Colonic mucosa (tissue), 4 donors: ENCODE measurements at regions not wholly inside any gene's neighbourhood (a gene's known extent, or its start where the extent isn't known, plus 50 kb on each side); places are given as distances from the start of the nearest gene placed in this dataset.

Experiments used
- DNase-seq: peaks from one replicate; pipeline ENCODE4 v3.0.0-alpha.2; 2020
- H3K27ac ChIP-seq: fragments of 200-600 bp; one replicate; pipeline ENCODE4 v1.8.0; 2021
- H3K27me3 ChIP-seq: fragments of 200-600 bp; one replicate; pipeline ENCODE4 v1.8.0; 2021
- H3K36me3 ChIP-seq: fragments of 200-600 bp; one replicate; pipeline ENCODE4 v1.8.0; 2021
- H3K4me1 ChIP-seq: fragments of 200-600 bp; one replicate; pipeline ENCODE4 v1.8.0; 2021; ENCODE audit warnings: mild to moderate bottlenecking
- H3K4me3 ChIP-seq: fragments of 200-600 bp; one replicate; pipeline ENCODE4 v1.8.0; 2021
- H3K9ac ChIP-seq, 2 donors: one replicate each; pipeline ENCODE4 v1.7.0; 2013; ENCODE audit warnings: control low read depth in 2 of 2, low read depth in 2 of 2, low read length in 2 of 2
- H3K9me3 ChIP-seq: fragments of 200-600 bp; one replicate; pipeline ENCODE4 v1.8.0; 2021
- CTCF ChIP-seq: fragments of 200-600 bp; IDR thresholded peaks from one replicate; pipeline ENCODE4 v1.8.0; 2022; ENCODE audit warnings: antibody characterized with exemption, mild to moderate bottlenecking
- intact Hi-C: fragments of 100-400 bp; cut with DNase I; formaldehyde crosslinking; loops from one replicate; pipeline ENCODE4 v1.14.1; 2022
- donor health status: healthy.
- donor health status: DM: no; HTN: no; CAD: no.
- donor health status: DM: no; HTN: no; CAD: no.

DNA sequence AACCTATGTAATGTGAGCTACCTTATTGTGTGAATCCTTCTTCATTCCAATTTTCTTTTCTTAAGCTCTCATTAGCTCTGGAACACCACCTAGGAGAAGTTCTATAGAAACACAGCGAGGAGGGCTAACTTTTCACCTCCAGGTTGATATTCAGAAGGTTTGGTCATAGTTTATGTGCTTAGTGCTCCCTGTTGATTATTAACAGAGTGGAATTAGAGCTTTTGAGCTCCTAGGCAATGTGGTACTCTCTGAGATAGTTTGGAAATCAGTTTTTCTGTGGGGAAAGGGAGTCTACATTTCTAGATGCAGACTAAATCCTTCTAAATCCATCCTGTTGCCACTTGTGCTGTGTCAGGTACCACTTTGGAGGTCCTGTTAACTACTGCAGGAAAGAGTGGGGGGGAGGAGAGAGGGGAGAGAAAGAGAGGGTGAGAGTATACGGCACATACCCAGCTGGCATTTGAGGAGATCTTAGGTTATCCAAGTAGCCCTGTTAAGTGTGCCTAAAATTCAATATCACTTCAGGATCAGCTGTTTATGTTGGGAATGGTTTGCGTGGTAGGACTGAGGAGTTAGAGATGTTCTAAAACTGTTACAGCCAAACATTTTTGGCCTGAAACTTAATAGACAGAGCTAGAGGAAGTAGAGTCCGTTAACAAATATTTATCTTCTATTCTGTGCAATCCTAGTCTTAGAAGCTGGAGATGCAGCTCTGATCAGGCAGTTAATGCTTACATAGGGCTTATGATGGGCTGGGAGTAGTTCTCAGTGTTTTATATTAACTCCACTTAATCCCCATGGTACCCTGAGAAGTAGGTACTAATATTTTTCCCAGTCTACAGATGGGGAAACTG is 117.5 kb upstream of the PROK2 start:
- no peak overlapping the region for H3K4me3 ChIP-seq
- DNase-seq, result no peak
- no peaks in the 10 kb centered on the region for H3K9me3 ChIP-seq
- no peak overlapping the region for H3K9ac ChIP-seq
- H3K4me1 ChIP-seq, result no peaks in the 10 kb centered on the region
- H3K36me3 ChIP-seq, result no peaks in the 10 kb centered on the region
- intact Hi-C loops, result no loop called here
- H3K27ac ChIP-seq, result no peak overlapping the region
- no peaks in the 10 kb centered on the region for H3K27me3 ChIP-seq
- no peak for TF ChIP-seq CTCF

- no peaks in the 10 kb centered on the region for H3K4me1 ChIP-seq
- H3K9me3 ChIP-seq, result no peaks in the 10 kb centered on the region
- no peak overlapping the region for H3K9ac ChIP-seq
- DNase-seq, result no peak
- H3K4me3 ChIP-seq, result no peak overlapping the region
- intact Hi-C loops, result no loop called here
- no peak overlapping the region for H3K27ac ChIP-seq
- no peaks in the 10 kb centered on the region for H3K36me3 ChIP-seq
- TF ChIP-seq CTCF, result no peak
- no peaks in the 10 kb centered on the region for H3K27me3 ChIP-seq
Observed at GRCh38 chr3:71901645-71902044, 116.7 kb upstream of the PROK2 start.

DNA sequence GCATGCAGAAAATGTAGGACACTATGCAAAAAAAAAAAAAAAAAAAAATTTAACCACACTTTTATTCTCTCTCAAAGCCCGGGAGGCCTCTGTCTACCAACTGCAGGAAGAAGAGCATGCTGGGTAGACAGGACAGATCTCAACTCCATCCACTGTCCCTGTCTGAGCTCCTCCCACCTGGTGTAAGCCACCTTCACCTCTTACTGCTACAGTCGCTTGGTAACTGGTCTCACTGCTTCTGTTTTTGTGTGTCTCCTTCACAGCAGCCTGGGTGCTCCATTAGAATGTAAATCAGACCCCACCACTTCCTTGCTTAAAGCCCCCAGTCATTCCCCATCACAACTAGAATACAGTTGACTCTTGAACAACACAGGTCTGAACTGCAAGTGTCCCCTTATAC is 115.1 kb upstream of the PROK2 start:
- no peaks in the 10 kb centered on the region for H3K4me1 ChIP-seq
- no peak overlapping the region for H3K27ac ChIP-seq
- no peak overlapping the region for H3K4me3 ChIP-seq
- H3K9me3 ChIP-seq, result no peaks in the 10 kb centered on the region
- DNase-seq, result no peak
- no peaks in the 10 kb centered on the region for H3K27me3 ChIP-seq
- no peak for TF ChIP-seq CTCF
- no peak overlapping the region for H3K9ac ChIP-seq
- intact Hi-C loops, result no loop called here
- H3K36me3 ChIP-seq, result no peaks in the 10 kb centered on the region

DNA sequence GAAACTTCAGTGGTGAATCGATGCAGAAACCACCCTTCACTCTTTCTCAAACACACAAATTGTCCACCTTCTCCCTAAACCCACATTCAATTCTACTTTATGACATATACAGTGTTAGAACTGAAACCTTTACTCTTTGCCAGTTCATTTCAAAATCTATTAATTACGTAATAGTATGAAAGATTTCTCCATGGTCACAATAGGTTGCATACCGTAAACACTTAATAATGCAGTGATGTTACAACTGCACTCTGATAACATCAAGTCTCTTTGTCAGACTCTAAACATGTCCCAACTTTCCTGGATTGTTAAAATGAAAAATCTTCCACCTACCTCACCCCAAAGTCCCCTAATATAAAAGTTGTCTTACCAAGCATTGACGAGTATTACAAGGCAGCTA is 111.8 kb upstream of the PROK2 start:
- no peak for TF ChIP-seq CTCF
- H3K4me3 ChIP-seq, result no peak overlapping the region
- no peak for DNase-seq
- H3K27ac ChIP-seq, result no peak overlapping the region
- intact Hi-C loops, result no loop called here
- no peaks in the 10 kb centered on the region for H3K9me3 ChIP-seq
- no peak overlapping the region for H3K9ac ChIP-seq
- no peaks in the 10 kb centered on the region for H3K27me3 ChIP-seq
- H3K4me1 ChIP-seq, result no peaks in the 10 kb centered on the region
- H3K36me3 ChIP-seq, result no peaks in the 10 kb centered on the region

DNA sequence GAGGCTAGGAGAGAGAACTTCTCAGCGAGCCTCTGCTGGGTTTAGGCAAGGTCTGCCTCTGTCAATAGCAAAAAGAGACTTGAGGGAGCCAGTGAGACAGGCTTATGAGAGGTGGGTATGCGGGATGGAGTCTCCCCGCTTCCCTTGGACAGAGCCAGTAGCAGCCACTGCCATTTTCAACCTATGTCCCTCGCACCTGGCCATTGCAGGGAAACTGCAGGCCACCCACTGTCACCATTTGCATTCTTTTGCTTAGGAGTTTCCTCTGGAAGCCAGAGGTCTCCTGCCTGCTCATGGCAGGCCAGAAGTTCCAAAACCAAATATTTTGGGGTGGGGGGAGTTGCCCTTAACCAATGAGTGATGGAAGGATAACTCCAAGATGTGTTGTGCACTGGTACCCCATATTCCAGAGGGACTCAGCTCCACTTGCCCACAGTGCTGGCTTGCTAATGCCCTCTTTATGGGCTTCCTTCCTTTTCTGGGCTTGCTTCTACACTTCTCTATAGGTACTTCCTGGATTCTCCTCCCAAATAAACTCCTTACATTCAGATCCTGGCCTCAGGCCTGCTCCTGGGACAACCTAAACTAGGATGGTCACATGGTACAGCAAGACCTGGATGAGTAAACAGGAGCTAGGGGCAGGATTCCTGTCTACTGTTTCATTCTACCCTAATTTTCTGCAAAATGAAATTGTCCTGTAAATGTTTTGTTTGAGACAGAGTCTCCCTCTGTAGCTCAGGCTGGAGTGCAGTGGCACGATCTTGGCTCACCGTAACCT is 108.9 kb upstream of the PROK2 start:
- no peak for DNase-seq
- intact Hi-C loops, result no loop called here
- no peak overlapping the region for H3K4me3 ChIP-seq
- no peaks in the 10 kb centered on the region for H3K4me1 ChIP-seq
- no peaks in the 10 kb centered on the region for H3K27me3 ChIP-seq
- H3K9me3 ChIP-seq, result no peaks in the 10 kb centered on the region
- no peak overlapping the region for H3K27ac ChIP-seq
- no peaks in the 10 kb centered on the region for H3K36me3 ChIP-seq
- TF ChIP-seq CTCF, result no peak
- H3K9ac ChIP-seq, result no peak overlapping the region
